ENCODE measurements at regions not wholly inside any gene's neighbourhood (a gene's known extent, or its start where the extent isn't known, plus 50 kb on each side); places are given as distances from the start of the nearest gene placed in this dataset.
"Not testable (repeated sequence)": the region's sequence is repeated elsewhere in the genome, so short reads cannot be mapped to it uniquely, and the experiment has no call there.

- Histone ChIP-seq H3K4me3 (ENCODE audit: low read depth, low read length) (no peak overlapping the region), H3K4me1 (peaks cover 30% of the 10 kb centered on the region), H3K27me3 (no peaks in the 10 kb centered on the region), H3K9me3 (peaks cover 31% of the 10 kb centered on the region), H3K36me3 (no peaks in the 10 kb centered on the region)
- no peak for TF ChIP-seq CTCF (IDR thresholded peaks at IDR 0.05; ENCODE audit: low read depth, low read length)
- peak; percentile 100 for DNase-seq
These were observed 279.1 kb downstream of the MYCN start for GRCh38 chr2:16219292-16219975.

GRCh38 chr2:16218625-16219024 lies 278.3 kb downstream of the MYCN start:
- Histone ChIP-seq H3K36me3 (no peaks in the 10 kb centered on the region), H3K27me3 (no peaks in the 10 kb centered on the region), H3K4me3 (ENCODE audit: low read depth, low read length) (no peak overlapping the region), H3K4me1 (peaks cover 21% of the 10 kb centered on the region), H3K9me3 (peaks cover 37% of the 10 kb centered on the region)
- no peak for TF ChIP-seq CTCF (IDR thresholded peaks at IDR 0.05; ENCODE audit: low read depth, low read length)
- peak; percentile 100 for DNase-seq

GRCh38 chr2:16218161-16218560 lies 277.8 kb downstream of the MYCN start:
- H3K4me3 ChIP-seq (ENCODE audit: low read depth, low read length): no peak overlapping the region
- peaks cover 17% of the 10 kb centered on the region for H3K4me1 ChIP-seq
- H3K27me3 ChIP-seq: no peaks in the 10 kb centered on the region
- H3K36me3 ChIP-seq: no peaks in the 10 kb centered on the region
- peaks cover 39% of the 10 kb centered on the region for H3K9me3 ChIP-seq
- TF ChIP-seq CTCF (IDR thresholded peaks at IDR 0.05; ENCODE audit: low read depth, low read length): no peak
- peak; percentile 97 for DNase-seq

GRCh38 chr2:16217741-16218140 lies 277.4 kb downstream of the MYCN start:
- peak; percentile 96 for DNase-seq
- not testable (repeated sequence) for H3K36me3 ChIP-seq; H3K27me3 ChIP-seq; H3K4me3 ChIP-seq (ENCODE audit: low read depth, low read length)
- Histone ChIP-seq H3K4me1 (peaks cover 13% of the 10 kb centered on the region), H3K9me3 (peaks cover 41% of the 10 kb centered on the region)

GRCh38 chr2:16217291-16217690 lies 276.9 kb downstream of the MYCN start:
- Histone ChIP-seq H3K27me3 (no peaks in the 10 kb centered on the region), H3K36me3 (no peaks in the 10 kb centered on the region), H3K9me3 (peaks cover 38% of the 10 kb centered on the region), H3K4me3 (ENCODE audit: low read depth, low read length) (no peak overlapping the region), H3K4me1 (peaks cover 12% of the 10 kb centered on the region)
- no peak for TF ChIP-seq CTCF (IDR thresholded peaks at IDR 0.05; ENCODE audit: low read depth, low read length)
- peak; percentile 97 for DNase-seq

GRCh38 chr2:16216558-16216945 lies 276.2 kb downstream of the MYCN start:
- peak; percentile 97 for DNase-seq
- H3K4me1 ChIP-seq: peaks cover 12% of the 10 kb centered on the region
- peaks cover 38% of the 10 kb centered on the region for H3K9me3 ChIP-seq
- no peak overlapping the region for H3K4me3 ChIP-seq (ENCODE audit: low read depth, low read length)
- H3K27me3 ChIP-seq: no peaks in the 10 kb centered on the region
- no peaks in the 10 kb centered on the region for H3K36me3 ChIP-seq
- TF ChIP-seq CTCF (IDR thresholded peaks at IDR 0.05; ENCODE audit: low read depth, low read length): no peak
